ENCODE measurements at regions not wholly inside any gene's neighbourhood (a gene's known extent, or its start where the extent isn't known, plus 50 kb on each side); places are given as distances from the start of the nearest gene placed in this dataset.

GRCh38 chr5:61919920-61920319 is 386.1 kb upstream of the KIF2A start:
- no peak for DNase-seq
- intact Hi-C loops (cut with DNase I): no loop called here

GRCh38 chr5:61924251-61924650 is 381.8 kb upstream of the KIF2A start:
- intact Hi-C loops (cut with DNase I): no loop called here
- no peak for DNase-seq

GRCh38 chr5:61926911-61927310 is 379.1 kb upstream of the KIF2A start:
- intact Hi-C loops (cut with DNase I): no loop called here
- no peak for DNase-seq

GRCh38 chr5:61931236-61931635 is 374.8 kb upstream of the KIF2A start:
- intact Hi-C loops (cut with DNase I): loop anchor here (5.0 to 10.0 kb wide), 3 partner anchors 876 to 1256 kb away; no protein-coding TSS in a partner anchor
- no peak for DNase-seq

GRCh38 chr5:61933787-61934626 is 372.0 kb upstream of the KIF2A start:
- intact Hi-C loops (cut with DNase I): loop anchor here (5.0 to 10.0 kb wide), 3 partner anchors 879 to 1259 kb away; no protein-coding TSS in a partner anchor
- DNase-seq: peak in 9 of 10 donors; percentile 13 to 91 (median 64)

GRCh38 chr5:61941637-61942036 is 364.4 kb upstream of the KIF2A start:
- intact Hi-C loops (cut with DNase I): loop anchor here (5.0 to 10.0 kb wide), 2 partner anchors 201 to 277 kb away; no protein-coding TSS in a partner anchor
- DNase-seq: no peak

- intact Hi-C loops (cut with DNase I): loop anchor here (5.0 to 10.0 kb wide), 2 partner anchors 200 to 278 kb away; no protein-coding TSS in a partner anchor
- DNase-seq: no peak
Observed at GRCh38 chr5:61942462-61943049, 363.4 kb upstream of the KIF2A start.

GRCh38 chr5:61943713-61944112 is 362.3 kb upstream of the KIF2A start:
- no peak for DNase-seq
- intact Hi-C loops (cut with DNase I): loop anchor here (5.0 to 10.0 kb wide), 2 partner anchors 199 to 279 kb away; no protein-coding TSS in a partner anchor

- intact Hi-C loops (cut with DNase I): loop anchor here (10.0 kb wide), 1 partner anchor 283 kb away; no protein-coding TSS in a partner anchor
- no peak for DNase-seq
Observed at GRCh38 chr5:61948151-61948550, 357.9 kb upstream of the KIF2A start.

- intact Hi-C loops (cut with DNase I): loop anchor here (10.0 kb wide), 1 partner anchor 284 kb away; no protein-coding TSS in a partner anchor
- DNase-seq: peak; percentile 28 to 91 (median 46)
Observed at GRCh38 chr5:61949054-61949678, 356.8 kb upstream of the KIF2A start.

GRCh38 chr5:61949679-61950435 is 356.1 kb upstream of the KIF2A start:
- no peak for DNase-seq
- intact Hi-C loops (cut with DNase I): loop anchor here (10.0 kb wide), 1 partner anchor 285 kb away; no protein-coding TSS in a partner anchor

GRCh38 chr5:61951295-61951694 is 354.7 kb upstream of the KIF2A start:
- no peak for DNase-seq
- intact Hi-C loops (cut with DNase I): no loop called here

- DNase-seq: no peak
- intact Hi-C loops (cut with DNase I): no loop called here
Observed at GRCh38 chr5:61953913-61954312, 352.1 kb upstream of the KIF2A start.

GRCh38 chr5:61964201-61964600 is 341.8 kb upstream of the KIF2A start:
- DNase-seq: no peak
- intact Hi-C loops (cut with DNase I): no loop called here

GRCh38 chr5:61965069-61965468 is 340.9 kb upstream of the KIF2A start:
- intact Hi-C loops (cut with DNase I): no loop called here
- no peak for DNase-seq

GRCh38 chr5:61965490-61965889 is 340.5 kb upstream of the KIF2A start:
- intact Hi-C loops (cut with DNase I): no loop called here

GRCh38 chr5:61966296-61966955 is 339.6 kb upstream of the KIF2A start:
- intact Hi-C loops (cut with DNase I): no loop called here
- no peak for DNase-seq

More at GRCh38 chr5:61965490-61965889, 340.5 kb upstream of the KIF2A start:
- no peak for DNase-seq

- intact Hi-C loops (cut with DNase I): no loop called here
- DNase-seq: no peak
Observed at GRCh38 chr5:61966997-61967396, 339.0 kb upstream of the KIF2A start.

- intact Hi-C loops (cut with DNase I): no loop called here
- DNase-seq: no peak
Observed at GRCh38 chr5:61967681-61968080, 338.3 kb upstream of the KIF2A start.

- intact Hi-C loops (cut with DNase I): no loop called here
- DNase-seq: no peak
Observed at GRCh38 chr5:61969347-61969746, 336.7 kb upstream of the KIF2A start.

Measured in posterior cingulate gyrus (tissue), 11 donors.